CD4-positive, alpha-beta T cell treated with Interleukin-4 for 1 hour (primary cell): ENCODE measurements at regions not wholly inside any gene's neighbourhood (a gene's known extent, or its start where the extent isn't known, plus 50 kb on each side); places are given as distances from the start of the nearest gene placed in this dataset.
"Not testable (repeated sequence)": the region's sequence is repeated elsewhere in the genome, so short reads cannot be mapped to it uniquely, and the experiment has no call there.

ENCODE experiments used
- DNase-seq, 2 donors: peaks; one replicate each; pipeline ENCODE4 v3.0.0-alpha.2; 2020 to 2022

- DNase-seq = not testable (repeated sequence)
Measured at GRCh38 chr10:23545866-23546265, 107.0 kb downstream of the OTUD1 start.

DNA sequence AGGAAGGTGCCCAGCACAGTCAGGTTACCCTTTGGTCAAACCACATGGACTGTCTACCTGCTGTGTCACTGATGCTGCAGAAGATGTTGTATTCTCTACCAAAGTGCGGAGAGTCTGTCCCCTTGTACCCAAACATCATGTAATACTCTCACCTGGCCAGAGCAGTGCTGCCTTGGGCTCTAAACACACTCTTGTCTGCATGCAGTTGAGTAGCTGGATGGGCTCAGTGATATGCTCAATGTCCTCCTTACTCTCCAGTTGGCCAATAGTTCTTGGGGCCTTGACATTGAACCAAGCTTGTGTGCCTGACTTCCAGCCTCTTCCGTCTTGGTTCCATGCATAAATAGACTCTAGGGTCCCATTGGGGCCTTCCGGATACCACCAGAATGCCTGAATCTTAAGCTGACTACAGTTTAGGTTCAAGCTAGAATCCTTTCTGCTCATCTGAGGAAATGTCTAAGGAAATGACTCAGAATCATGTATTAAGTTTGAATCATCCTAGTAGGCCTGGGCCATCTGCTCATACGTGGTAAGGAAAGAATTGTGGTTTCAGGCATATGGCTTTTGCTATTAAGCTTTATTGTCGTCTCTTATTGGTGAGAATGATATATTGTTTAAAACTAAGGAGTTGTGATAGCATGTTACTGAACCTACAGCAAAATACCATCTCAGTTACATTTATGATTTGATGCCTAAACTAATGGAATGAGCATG, 118.0 kb downstream of the OTUD1 start:
- no peak for DNase-seq

DNA sequence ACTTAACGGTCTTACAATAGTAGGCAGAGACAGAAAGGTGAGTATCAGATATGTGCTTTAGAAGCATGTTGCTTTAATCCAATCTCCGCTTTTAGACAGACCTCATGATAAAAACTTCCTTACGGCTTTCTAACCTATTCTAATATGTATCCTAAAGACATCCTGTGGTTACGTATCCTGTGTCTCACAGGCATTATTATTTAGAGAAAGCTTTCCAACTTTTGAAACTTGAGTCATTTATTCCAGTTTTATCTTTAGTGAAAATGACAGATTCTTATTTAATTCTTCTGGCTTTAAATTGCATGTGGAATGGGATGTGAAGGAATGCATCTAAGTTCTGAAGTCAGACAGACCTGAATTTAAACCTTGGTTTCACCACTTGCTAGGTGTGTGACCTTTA, 118.9 kb downstream of the OTUD1 start:
- no peak for DNase-seq

- DNase-seq = no peak
Measured at GRCh38 chr10:23558361-23558799, 119.5 kb downstream of the OTUD1 start.

DNA sequence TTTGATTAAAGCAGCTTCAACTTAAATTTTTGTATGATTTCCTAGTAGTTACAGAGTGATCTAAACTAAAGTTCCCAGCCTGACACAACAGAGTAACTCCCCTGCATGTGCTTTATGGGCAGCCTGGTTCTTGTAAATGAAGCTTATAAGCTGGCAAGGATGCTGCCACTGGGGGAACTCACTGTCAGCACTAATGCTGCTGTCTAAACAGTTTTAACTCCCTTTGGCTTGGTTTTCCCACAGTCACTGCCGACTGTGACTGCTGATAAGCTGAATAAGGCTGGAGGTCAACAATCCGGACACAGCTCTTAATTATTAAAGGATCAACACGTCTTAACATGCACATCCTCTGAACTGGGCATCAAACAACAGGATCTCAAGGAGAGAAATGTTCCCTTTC, 130.1 kb downstream of the OTUD1 start:
- DNase-seq = no peak

DNA sequence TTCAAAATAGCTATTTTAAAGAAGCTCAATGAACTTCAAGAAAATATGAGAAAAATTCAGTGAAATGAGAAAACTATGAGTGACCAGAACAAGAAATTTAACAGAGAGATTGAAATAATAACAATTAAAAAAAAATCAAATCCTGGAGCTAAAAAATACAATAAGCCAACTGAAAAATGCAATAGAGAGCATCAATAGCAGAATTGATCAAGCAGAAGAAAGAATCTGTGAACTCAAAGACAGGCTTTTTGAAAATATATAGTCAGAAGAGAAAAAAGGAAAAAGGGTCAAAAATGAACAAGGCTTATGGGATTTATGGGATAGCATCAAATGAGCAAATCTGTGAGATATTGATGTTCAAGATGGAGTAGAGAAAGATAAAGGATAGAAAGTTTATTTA, 133.0 kb downstream of the OTUD1 start:
- no peak for DNase-seq

DNA sequence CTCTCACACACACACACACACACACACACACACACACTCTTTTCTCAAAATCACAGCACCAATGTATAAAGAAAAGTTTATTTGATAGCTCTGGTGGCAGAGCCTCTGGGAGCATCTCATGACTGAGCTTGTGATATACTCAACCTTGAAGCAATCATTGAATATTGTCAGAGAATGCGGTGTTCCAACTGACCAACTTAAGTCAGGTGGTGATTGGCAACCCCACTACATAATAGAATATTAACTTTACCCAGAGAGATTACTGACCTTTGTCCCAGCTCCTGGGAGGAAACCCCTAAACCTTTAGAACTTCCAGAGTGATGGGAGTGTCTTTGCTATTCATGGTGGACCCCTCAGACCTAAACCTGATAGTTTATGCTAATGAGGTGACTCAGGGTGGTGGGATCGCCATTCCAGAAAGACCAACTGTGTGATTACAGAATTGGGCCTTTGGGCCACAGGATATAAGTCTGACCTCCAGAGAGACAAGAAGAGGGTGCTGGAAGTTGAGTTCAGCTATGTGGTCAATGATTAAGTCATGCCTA, 143.1 kb downstream of the OTUD1 start:
- no peak for DNase-seq

GRCh38 chr10:23584396-23584795, 145.5 kb downstream of the OTUD1 start:
- DNase-seq = no peak

- DNase-seq = no peak
Measured at GRCh38 chr10:23585186-23585585, 146.3 kb downstream of the OTUD1 start.

DNA sequence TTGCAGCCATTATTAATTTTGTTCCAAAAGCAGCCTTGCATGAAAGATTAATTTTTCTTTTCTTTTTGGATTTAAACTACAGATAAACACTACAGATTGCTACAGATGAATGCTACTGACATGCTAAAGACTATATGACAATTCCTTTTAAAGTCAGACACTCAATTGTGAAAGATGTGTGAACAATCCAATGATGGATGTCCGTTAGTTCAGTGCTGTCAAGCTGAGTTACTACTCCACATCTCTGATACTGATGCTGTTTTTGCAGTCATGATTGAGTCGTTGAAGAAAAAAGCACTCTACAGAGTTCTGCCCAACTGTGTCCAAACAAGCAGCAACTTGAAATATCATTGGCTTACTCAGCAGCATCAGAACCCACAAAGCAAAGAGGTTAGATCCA, 146.8 kb downstream of the OTUD1 start:
- no peak for DNase-seq

DNA sequence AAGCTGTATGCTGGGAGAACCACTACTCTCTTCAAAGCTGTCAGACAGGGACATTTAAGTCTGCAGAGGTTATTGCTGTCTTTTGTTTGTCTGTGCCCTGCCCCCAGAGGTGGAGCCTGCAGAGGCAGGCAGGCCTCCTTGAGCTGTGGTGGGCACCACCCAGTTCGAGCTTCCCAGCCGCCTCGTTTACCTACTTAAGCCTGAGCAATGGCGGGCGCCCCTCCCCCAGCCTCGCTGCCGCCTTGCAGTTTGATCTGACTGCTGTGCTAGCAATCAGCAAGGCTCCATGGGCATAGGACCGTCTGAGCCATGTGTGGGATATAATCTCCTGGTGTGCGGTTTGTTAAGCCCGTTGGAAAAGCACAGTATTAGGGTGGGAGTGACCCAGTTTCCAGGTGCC, 156.4 kb downstream of the OTUD1 start:
- DNase-seq = not testable (repeated sequence)

- no peak for DNase-seq
Measured at GRCh38 chr10:23604613-23605012, 165.7 kb downstream of the OTUD1 start.

DNA sequence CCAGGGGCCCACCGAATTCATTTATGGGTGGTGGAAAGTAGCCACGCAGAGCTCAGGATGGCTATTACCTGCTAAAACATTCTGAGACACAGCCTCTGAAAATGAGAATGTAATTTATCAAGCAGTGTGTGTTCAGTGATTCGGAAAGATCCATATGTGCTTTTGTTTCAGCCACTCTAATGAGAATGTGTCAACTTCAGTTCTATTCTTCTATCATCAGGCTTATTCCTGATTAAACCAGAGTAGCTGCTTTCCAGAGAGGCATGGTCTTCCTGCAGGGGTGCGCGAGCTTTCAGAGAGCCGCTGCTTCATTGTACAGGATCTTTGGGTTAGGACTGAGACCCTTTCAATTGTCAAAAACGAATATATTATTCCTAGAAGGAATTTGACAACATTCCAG, 167.6 kb downstream of the OTUD1 start:
- DNase-seq = no peak

GRCh38 chr10:23608926-23609325, 170.1 kb downstream of the OTUD1 start:
- DNase-seq = no peak

GRCh38 chr10:23610626-23611307, 171.9 kb downstream of the OTUD1 start:
- no peak for DNase-seq

- no peak for DNase-seq
Measured at GRCh38 chr10:23611308-23612029, 172.6 kb downstream of the OTUD1 start.

DNA sequence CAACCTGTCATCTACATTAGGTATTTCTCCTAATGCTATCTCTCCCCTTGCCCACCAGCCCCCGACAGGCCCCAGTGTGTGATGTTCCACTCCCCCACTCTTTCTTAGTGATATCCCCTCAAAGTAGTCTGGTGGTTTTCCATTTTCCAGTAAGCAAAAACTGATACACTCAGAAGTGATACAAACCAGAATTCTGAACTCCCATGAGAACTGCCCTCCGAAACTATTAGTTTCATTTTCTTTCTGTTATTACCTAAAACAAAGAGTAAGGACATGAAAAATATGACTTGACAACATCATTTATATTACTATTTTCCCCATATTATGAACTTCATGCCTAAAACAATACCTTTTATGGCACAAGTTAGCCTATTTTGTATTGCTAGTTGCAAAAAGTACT, 175.0 kb downstream of the OTUD1 start:
- no peak for DNase-seq

- no peak for DNase-seq
Measured at GRCh38 chr10:23614483-23614882, 175.6 kb downstream of the OTUD1 start.

GRCh38 chr10:23630376-23630775, 191.5 kb downstream of the OTUD1 start:
- no peak for DNase-seq

DNA sequence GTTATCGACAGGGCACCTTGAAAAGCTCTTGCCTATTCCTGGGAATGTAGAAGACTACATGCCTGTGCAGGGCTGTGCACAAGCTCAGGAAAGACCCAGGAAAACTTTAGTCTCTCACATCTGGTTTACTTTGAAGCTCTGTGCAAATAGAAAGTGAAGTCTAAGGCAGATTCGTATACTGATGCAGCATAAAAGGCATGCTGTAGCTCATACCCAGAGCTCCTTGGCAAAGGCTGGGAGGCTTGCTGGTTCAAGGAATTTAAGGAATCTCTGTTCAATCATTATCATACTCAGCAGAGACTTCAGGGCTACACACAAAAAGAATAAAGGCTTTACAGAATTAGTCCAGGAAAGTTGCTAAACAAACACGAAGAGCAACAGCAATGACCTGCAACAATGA, 192.0 kb downstream of the OTUD1 start:
- no peak for DNase-seq

- DNase-seq = peak in 1 of 2 donors; percentile 60
Measured at GRCh38 chr10:23643111-23643780, 204.4 kb downstream of the OTUD1 start.

DNA sequence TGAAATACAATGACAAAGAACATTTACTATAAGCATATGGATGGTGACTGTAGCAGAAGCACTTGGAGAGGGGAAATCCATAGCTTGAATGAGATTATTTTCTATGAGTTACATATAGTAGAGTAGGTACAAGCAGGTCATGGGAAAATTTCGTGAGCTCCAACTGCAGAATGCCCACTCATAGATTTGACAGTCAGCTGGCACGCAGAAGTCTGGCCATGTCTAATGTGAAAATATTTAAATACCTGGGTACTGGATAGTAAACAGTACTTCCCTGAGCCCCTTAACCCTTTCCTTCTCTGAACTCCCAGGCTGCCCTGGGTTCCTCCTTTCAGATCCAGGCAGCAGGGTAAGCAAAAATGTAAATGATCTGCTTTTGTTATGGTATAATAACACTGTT, 209.7 kb downstream of the OTUD1 start:
- DNase-seq = no peak

DNA sequence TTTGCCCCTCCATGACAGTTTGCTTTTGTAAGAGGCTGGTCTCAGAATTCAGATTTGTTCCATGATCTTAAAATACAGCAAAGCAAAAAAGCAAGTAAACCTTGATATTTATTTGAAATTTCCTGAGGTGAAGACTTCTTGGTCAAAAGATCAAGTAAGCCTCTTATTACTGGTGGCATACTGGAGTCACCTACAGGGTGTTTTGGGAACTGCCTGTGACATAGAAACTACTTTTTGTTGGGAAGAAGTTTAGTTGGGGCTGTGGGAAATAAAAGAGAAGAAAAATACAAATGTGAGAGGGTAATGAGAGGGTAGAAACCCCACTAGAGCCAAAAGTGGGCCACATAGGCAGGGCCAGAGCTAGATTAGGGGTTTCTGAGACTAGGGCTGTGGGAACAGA, 217.9 kb downstream of the OTUD1 start:
- DNase-seq = no peak
